Breast epithelium (tissue), 4 donors: ENCODE measurements at regions not wholly inside any gene's neighbourhood (a gene's known extent, or its start where the extent isn't known, plus 50 kb on each side); places are given as distances from the start of the nearest gene placed in this dataset.

Experiments
- DNase-seq, 2 donors: peaks; one replicate each; pipeline ENCODE4 v3.0.0-alpha.2; 2019; ENCODE audit warnings: low spot score in 2 of 2
- H3K27ac ChIP-seq, 2 donors: fragments of 200-600 bp; sonication (generic) in 1 of 2; one replicate each; pipeline ENCODE4 v1.5.1; 2016 to 2019; ENCODE audit warnings: mild to moderate bottlenecking in 1 of 2
- H3K27me3 ChIP-seq, 2 donors: fragments of 200-600 bp; sonication (generic) in 1 of 2; one replicate each; pipeline versions ENCODE4 v1.5.1 to v1.6.0; 2017 to 2019; ENCODE audit warnings: control low read depth in 1 of 2, mild to moderate bottlenecking in 1 of 2
- H3K36me3 ChIP-seq: fragments of 200-600 bp; one replicate; pipeline ENCODE4 v1.5.1; 2019
- H3K4me1 ChIP-seq, 2 donors: fragments of 200-600 bp; sonication (generic); one replicate each; pipeline ENCODE4 v1.5.1; 2016 to 2019; ENCODE audit warnings: control low read depth in 1 of 2
- H3K4me3 ChIP-seq, 3 donors: fragments of 200-600 bp; sonication (generic); 1 replicate in 2 of 3; 2 replicates in 1 of 3; pipeline ENCODE4 v1.5.1; 2016 to 2019; ENCODE audit warnings: mild to moderate bottlenecking in 3 of 3, moderate library complexity in 2 of 3
- H3K9me3 ChIP-seq, 2 donors: fragments of 200-600 bp; sonication (generic) in 1 of 2; one replicate each; pipeline ENCODE4 v1.5.1; 2016 to 2019; ENCODE audit warnings: control low read depth in 1 of 2
- CTCF ChIP-seq, 3 donors: fragments of 450-650 bp; IDR thresholded peaks; one replicate each; pipeline ENCODE4 v1.5.1; 2016 to 2017; ENCODE audit warnings: antibody characterized with exemption in 3 of 3, mild to moderate bottlenecking in 3 of 3, moderate library complexity in 3 of 3
- POLR2A ChIP-seq: fragments of 450-650 bp; IDR thresholded peaks from one replicate; pipeline ENCODE4 v1.6.1; 2016; ENCODE audit warnings: antibody characterized with exemption, mild to moderate bottlenecking, moderate library complexity
- POLR2AphosphoS5 ChIP-seq, 3 donors: sonication (generic); formaldehyde crosslinking; IDR thresholded peaks; one replicate each; pipeline ENCODE4 v1.6.1; 2017; ENCODE audit warnings: antibody characterized with exemption in 3 of 3
- intact Hi-C: fragments of 100-400 bp; cut with DNase I; formaldehyde crosslinking; loops from one replicate; pipeline ENCODE4 v1.15.1; 2023; ENCODE audit warnings: low total_unique reads

- H3K4me3 ChIP-seq, result no peak overlapping the region
- H3K9me3 ChIP-seq, result no peaks in the 10 kb centered on the region
- DNase-seq, result no peak
- TF ChIP-seq POLR2AphosphoS5 (IDR thresholded peaks at IDR 0.05) (no peak), CTCF (IDR thresholded peaks at IDR 0.05) (no peak), POLR2A (no peak)
- H3K27ac ChIP-seq, result no peak overlapping the region
- no peaks in the 10 kb centered on the region for H3K4me1 ChIP-seq
- intact Hi-C loops, result no loop called here
- no peaks in the 10 kb centered on the region for H3K36me3 ChIP-seq
- H3K27me3 ChIP-seq, result no peaks in the 10 kb centered on the region
These were observed 1065.8 kb upstream of the SPRY2 start for GRCh38 chr13:81406639-81407292.

- no peaks in the 10 kb centered on the region for H3K4me1 ChIP-seq
- H3K4me3 ChIP-seq, result no peak overlapping the region
- H3K9me3 ChIP-seq, result no peaks in the 10 kb centered on the region
- DNase-seq, result no peak
- intact Hi-C loops, result no loop called here
- no peaks in the 10 kb centered on the region for H3K27me3 ChIP-seq
- no peak for TF ChIP-seq POLR2A
- no peak for TF ChIP-seq POLR2AphosphoS5 (IDR thresholded peaks at IDR 0.05)
- TF ChIP-seq CTCF (IDR thresholded peaks at IDR 0.05), result no peak
- no peak overlapping the region for H3K27ac ChIP-seq
- H3K36me3 ChIP-seq, result no peaks in the 10 kb centered on the region
These were observed 1065.1 kb upstream of the SPRY2 start for GRCh38 chr13:81406022-81406421.

- no peak for DNase-seq
- TF ChIP-seq POLR2A (no peak), CTCF (IDR thresholded peaks at IDR 0.05) (no peak), POLR2AphosphoS5 (IDR thresholded peaks at IDR 0.05) (no peak)
- no peaks in the 10 kb centered on the region for H3K9me3 ChIP-seq
- H3K36me3 ChIP-seq, result no peaks in the 10 kb centered on the region
- no peaks in the 10 kb centered on the region for H3K27me3 ChIP-seq
- no peak overlapping the region for H3K27ac ChIP-seq
- no peaks in the 10 kb centered on the region for H3K4me1 ChIP-seq
- H3K4me3 ChIP-seq, result no peak overlapping the region
- intact Hi-C loops, result no loop called here
These were observed 1055.3 kb upstream of the SPRY2 start for GRCh38 chr13:81396192-81396591.

GRCh38 chr13:81395368-81395767 is 1054.4 kb upstream of the SPRY2 start:
- Histone ChIP-seq H3K27ac (no peak overlapping the region), H3K4me3 (no peak overlapping the region), H3K27me3 (no peaks in the 10 kb centered on the region), H3K36me3 (no peaks in the 10 kb centered on the region), H3K9me3 (no peaks in the 10 kb centered on the region), H3K4me1 (no peaks in the 10 kb centered on the region)
- intact Hi-C loops, result no loop called here
- TF ChIP-seq CTCF (IDR thresholded peaks at IDR 0.05), result no peak
- TF ChIP-seq POLR2AphosphoS5 (IDR thresholded peaks at IDR 0.05), result no peak
- TF ChIP-seq POLR2A, result no peak
- no peak for DNase-seq

GRCh38 chr13:81394640-81395039 is 1053.7 kb upstream of the SPRY2 start:
- intact Hi-C loops, result no loop called here
- H3K27ac ChIP-seq, result no peak overlapping the region
- TF ChIP-seq POLR2A (no peak), POLR2AphosphoS5 (IDR thresholded peaks at IDR 0.05) (no peak), CTCF (IDR thresholded peaks at IDR 0.05) (no peak)
- no peaks in the 10 kb centered on the region for H3K27me3 ChIP-seq
- H3K4me3 ChIP-seq, result no peak overlapping the region
- DNase-seq, result no peak
- H3K9me3 ChIP-seq, result no peaks in the 10 kb centered on the region
- H3K4me1 ChIP-seq, result no peaks in the 10 kb centered on the region
- H3K36me3 ChIP-seq, result no peaks in the 10 kb centered on the region
